ENCODE measurements at regions not wholly inside any gene's neighbourhood (a gene's known extent, or its start where the extent isn't known, plus 50 kb on each side); places are given as distances from the start of the nearest gene placed in this dataset.
"Not testable (repeated sequence)": the region's sequence is repeated elsewhere in the genome, so short reads cannot be mapped to it uniquely, and the experiment has no call there.

- Histone ChIP-seq H3K4me1 (ENCODE audit: control insufficient read depth, low read length) (no peaks in the 10 kb centered on the region), H3K27ac (ENCODE audit: low read depth, low read length) (no peak overlapping the region), H3K27me3 (ENCODE audit: control insufficient read depth, low read length) (no peaks in the 10 kb centered on the region), H4K20me1 (ENCODE audit: control insufficient read depth, insufficient read depth, low read depth, low read length) (no peaks in the 10 kb centered on the region), H3K9me2 (replicated peaks; ENCODE audit: control insufficient read depth, low read length) (no peaks in the 10 kb centered on the region), H3K36me3 (ENCODE audit: control insufficient read depth, low read length) (no peaks in the 10 kb centered on the region), H3K79me2 (ENCODE audit: control insufficient read depth, low read length) (no peaks in the 10 kb centered on the region), H3F3A (ENCODE audit: control insufficient read depth, insufficient read depth) (no peaks in the 10 kb centered on the region), H3K4me2 (ENCODE audit: low read length) (no peak overlapping the region), H3K9me3 (ENCODE audit: control insufficient read depth, insufficient read depth, low read length) (no peaks in the 10 kb centered on the region), H3K4me3 (ENCODE audit: low read length) (no peak overlapping the region)
- no peak for TF ChIP-seq EZH2phosphoT487 (IDR thresholded peaks at IDR 0.05; ENCODE audit: borderline replicate concordance, low read length)
- TF ChIP-seq CTCF (IDR thresholded peaks at IDR 0.05; ENCODE audit: low read depth, low read length, poor library complexity, severe bottlenecking) = no peak
Measured at GRCh38 chr2:53331667-53332066, 435.9 kb upstream of the CHAC2 start.

GRCh38 chr2:53317861-53318260 lies 449.7 kb upstream of the CHAC2 start:
- Histone ChIP-seq H3K9me3 (ENCODE audit: control insufficient read depth, insufficient read depth, low read length) (no peaks in the 10 kb centered on the region), H3K4me2 (ENCODE audit: low read length) (no peak overlapping the region), H3K4me3 (ENCODE audit: low read length) (no peak overlapping the region), H3F3A (ENCODE audit: control insufficient read depth, insufficient read depth) (no peaks in the 10 kb centered on the region), H3K9me2 (replicated peaks; ENCODE audit: control insufficient read depth, low read length) (no peaks in the 10 kb centered on the region), H3K79me2 (ENCODE audit: control insufficient read depth, low read length) (no peaks in the 10 kb centered on the region), H3K27me3 (ENCODE audit: control insufficient read depth, low read length) (no peaks in the 10 kb centered on the region), H3K27ac (ENCODE audit: low read depth, low read length) (no peak overlapping the region), H3K4me1 (ENCODE audit: control insufficient read depth, low read length) (no peaks in the 10 kb centered on the region), H4K20me1 (ENCODE audit: control insufficient read depth, insufficient read depth, low read depth, low read length) (no peaks in the 10 kb centered on the region), H3K36me3 (ENCODE audit: control insufficient read depth, low read length) (no peaks in the 10 kb centered on the region)
- TF ChIP-seq EZH2phosphoT487 (IDR thresholded peaks at IDR 0.05; ENCODE audit: borderline replicate concordance, low read length) (no peak), CTCF (IDR thresholded peaks at IDR 0.05; ENCODE audit: low read depth, low read length, poor library complexity, severe bottlenecking) (no peak)

- Histone ChIP-seq H3K27me3 (ENCODE audit: control insufficient read depth, low read length) (no peaks in the 10 kb centered on the region), H3K4me2 (ENCODE audit: low read length) (no peak overlapping the region), H3K9me2 (replicated peaks; ENCODE audit: control insufficient read depth, low read length) (no peaks in the 10 kb centered on the region), H3K9me3 (ENCODE audit: control insufficient read depth, insufficient read depth, low read length) (no peaks in the 10 kb centered on the region), H3K27ac (ENCODE audit: low read depth, low read length) (no peak overlapping the region), H4K20me1 (ENCODE audit: control insufficient read depth, insufficient read depth, low read depth, low read length) (no peaks in the 10 kb centered on the region), H3F3A (ENCODE audit: control insufficient read depth, insufficient read depth) (no peaks in the 10 kb centered on the region), H3K4me3 (ENCODE audit: low read length) (no peak overlapping the region), H3K79me2 (ENCODE audit: control insufficient read depth, low read length) (no peaks in the 10 kb centered on the region), H3K36me3 (ENCODE audit: control insufficient read depth, low read length) (no peaks in the 10 kb centered on the region), H3K4me1 (ENCODE audit: control insufficient read depth, low read length) (no peaks in the 10 kb centered on the region)
- TF ChIP-seq EZH2phosphoT487 (IDR thresholded peaks at IDR 0.05; ENCODE audit: borderline replicate concordance, low read length) (no peak), CTCF (IDR thresholded peaks at IDR 0.05; ENCODE audit: low read depth, low read length, poor library complexity, severe bottlenecking) (no peak)
Measured at GRCh38 chr2:53315149-53315548, 452.5 kb upstream of the CHAC2 start.

- no peaks in the 10 kb centered on the region for H3F3A ChIP-seq (ENCODE audit: control insufficient read depth, insufficient read depth)
- H3K4me3 ChIP-seq (ENCODE audit: low read length) = no peak overlapping the region
- no peaks in the 10 kb centered on the region for H3K27me3 ChIP-seq (ENCODE audit: control insufficient read depth, low read length)
- no peaks in the 10 kb centered on the region for H3K4me1 ChIP-seq (ENCODE audit: control insufficient read depth, low read length)
- no peak overlapping the region for H3K4me2 ChIP-seq (ENCODE audit: low read length)
- no peaks in the 10 kb centered on the region for H3K9me3 ChIP-seq (ENCODE audit: control insufficient read depth, insufficient read depth, low read length)
- TF ChIP-seq CTCF (IDR thresholded peaks at IDR 0.05; ENCODE audit: low read depth, low read length, poor library complexity, severe bottlenecking) = no peak
- no peaks in the 10 kb centered on the region for H4K20me1 ChIP-seq (ENCODE audit: control insufficient read depth, insufficient read depth, low read depth, low read length)
- no peak overlapping the region for H3K27ac ChIP-seq (ENCODE audit: low read depth, low read length)
- H3K9me2 ChIP-seq (replicated peaks; ENCODE audit: control insufficient read depth, low read length) = no peaks in the 10 kb centered on the region
- no peaks in the 10 kb centered on the region for H3K79me2 ChIP-seq (ENCODE audit: control insufficient read depth, low read length)
- H3K36me3 ChIP-seq (ENCODE audit: control insufficient read depth, low read length) = no peaks in the 10 kb centered on the region
Measured at GRCh38 chr2:53314718-53315117, 452.9 kb upstream of the CHAC2 start.

- not testable (repeated sequence) for H3F3A ChIP-seq (ENCODE audit: control insufficient read depth, insufficient read depth); H3K9me3 ChIP-seq (ENCODE audit: control insufficient read depth, insufficient read depth, low read length); H3K4me2 ChIP-seq (ENCODE audit: low read length); H3K27me3 ChIP-seq (ENCODE audit: control insufficient read depth, low read length); H3K79me2 ChIP-seq (ENCODE audit: control insufficient read depth, low read length); H3K9me2 ChIP-seq (replicated peaks; ENCODE audit: control insufficient read depth, low read length); H3K36me3 ChIP-seq (ENCODE audit: control insufficient read depth, low read length); H3K4me3 ChIP-seq (ENCODE audit: low read length); H3K4me1 ChIP-seq (ENCODE audit: control insufficient read depth, low read length); H4K20me1 ChIP-seq (ENCODE audit: control insufficient read depth, insufficient read depth, low read depth, low read length); H3K27ac ChIP-seq (ENCODE audit: low read depth, low read length)
Measured at GRCh38 chr2:53313644-53314043, 454.0 kb upstream of the CHAC2 start.

Measured in DOHH2 (cell line).